ENCODE measurements at regions not wholly inside any gene's neighbourhood (a gene's known extent, or its start where the extent isn't known, plus 50 kb on each side); places are given as distances from the start of the nearest gene placed in this dataset.

DNA sequence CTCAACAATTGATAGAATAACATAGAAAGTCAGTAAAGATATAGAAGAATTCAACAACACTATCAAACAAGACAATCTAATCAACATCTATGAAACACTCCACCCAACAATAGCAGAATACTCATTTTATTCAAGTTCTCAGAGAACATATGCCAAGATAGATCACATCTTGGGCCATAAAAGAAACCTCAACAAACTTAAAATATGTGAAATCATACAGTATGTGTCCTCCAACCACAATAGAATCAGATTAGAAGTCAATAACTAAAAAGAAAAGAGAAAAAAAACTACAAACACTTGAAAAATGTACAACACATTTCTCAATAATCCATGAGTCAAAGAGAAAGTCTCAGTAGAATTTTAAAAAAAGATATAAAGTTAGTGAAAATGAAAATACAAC lies 78.6 kb upstream of the LDB2 start:
- TF ChIP-seq CHD2 (IDR thresholded peaks at IDR 0.05; ENCODE audit: borderline replicate concordance, low read depth, low read length) (no peak), RAD21 (IDR thresholded peaks at IDR 0.05; ENCODE audit: insufficient read depth, low read depth, low read length) (no peak), RAD51 (IDR thresholded peaks at IDR 0.05) (no peak), EP300 (IDR thresholded peaks at IDR 0.05; ENCODE audit: borderline replicate concordance in 1 of 2, control insufficient read depth in 1 of 2, low read depth in 2 of 2, low read length in 2 of 2) (no peak), RCOR1 (conservative IDR thresholded peaks at IDR 0.05; ENCODE audit: low read depth, low read length) (no peak), SP1 (IDR thresholded peaks at IDR 0.05; ENCODE audit: low read depth, low read length) (no peak), YY1 (IDR thresholded peaks at IDR 0.05; ENCODE audit: low read depth, low read length) (no peak)
- TF ChIP-seq, protein P1, sequence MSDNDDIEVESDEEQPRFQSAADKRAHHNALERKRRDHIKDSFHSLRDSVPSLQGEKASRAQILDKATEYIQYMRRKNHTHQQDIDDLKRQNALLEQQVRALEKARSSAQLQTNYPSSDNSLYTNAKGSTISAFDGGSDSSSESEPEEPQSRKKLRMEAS (IDR thresholded peaks at IDR 0.05; ENCODE audit: low read depth, low read length): no peak
- TF ChIP-seq, protein P2, sequence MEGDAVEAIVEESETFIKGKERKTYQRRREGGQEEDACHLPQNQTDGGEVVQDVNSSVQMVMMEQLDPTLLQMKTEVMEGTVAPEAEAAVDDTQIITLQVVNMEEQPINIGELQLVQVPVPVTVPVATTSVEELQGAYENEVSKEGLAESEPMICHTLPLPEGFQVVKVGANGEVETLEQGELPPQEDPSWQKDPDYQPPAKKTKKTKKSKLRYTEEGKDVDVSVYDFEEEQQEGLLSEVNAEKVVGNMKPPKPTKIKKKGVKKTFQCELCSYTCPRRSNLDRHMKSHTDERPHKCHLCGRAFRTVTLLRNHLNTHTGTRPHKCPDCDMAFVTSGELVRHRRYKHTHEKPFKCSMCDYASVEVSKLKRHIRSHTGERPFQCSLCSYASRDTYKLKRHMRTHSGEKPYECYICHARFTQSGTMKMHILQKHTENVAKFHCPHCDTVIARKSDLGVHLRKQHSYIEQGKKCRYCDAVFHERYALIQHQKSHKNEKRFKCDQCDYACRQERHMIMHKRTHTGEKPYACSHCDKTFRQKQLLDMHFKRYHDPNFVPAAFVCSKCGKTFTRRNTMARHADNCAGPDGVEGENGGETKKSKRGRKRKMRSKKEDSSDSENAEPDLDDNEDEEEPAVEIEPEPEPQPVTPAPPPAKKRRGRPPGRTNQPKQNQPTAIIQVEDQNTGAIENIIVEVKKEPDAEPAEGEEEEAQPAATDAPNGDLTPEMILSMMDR (IDR thresholded peaks at IDR 0.05 in 2 of 3, conservative IDR thresholded peaks at IDR 0.05 in 1 of 3; ENCODE audit: control insufficient read depth in 2 of 3, extremely low read depth in 1 of 3, insufficient read depth in 1 of 3, low read depth in 3 of 3, low read length in 3 of 3): no peak
